HCT116 (cell line): ENCODE measurements at regions not wholly inside any gene's neighbourhood (a gene's known extent, or its start where the extent isn't known, plus 50 kb on each side); places are given as distances from the start of the nearest gene placed in this dataset.

Source experiments
- ATAC-seq: fragments of 200-7000 bp; cut with Tn5 transposase; 2 replicates; pipeline ENCODE4 v1.9.1; 2020; ENCODE audit warnings: mild to moderate bottlenecking, moderate library complexity
- BruUV-seq: library from RNA; stranded (reverse); fragments of 400-500 nt; replicated peaks from 2 replicates; lab custom pipeline; 2021; lab: Mats Ljungman, UMichigan
- CTCF ChIA-PET: fragments of 300-600 bp; sonication (Branson Sonifier 250); formaldehyde crosslinking; loops from one replicate; lab custom pipeline; 2021; ENCODE audit warnings: antibody characterized with exemption; lab: Charles Lee
- POLR2A ChIA-PET: fragments of 300-600, 350-600 bp; sonication (Branson Sonifier 250); formaldehyde crosslinking; loops from one replicate; lab custom pipeline; 2021; ENCODE audit warnings: antibody characterized with exemption; lab: Charles Lee
- RAD21 ChIA-PET, 2 experiments: fragments of 300-600 bp; sonication (Branson Sonifier 250); formaldehyde crosslinking; loops; one replicate each; lab custom pipeline; 2023; ENCODE audit warnings: low total read pairs in 2 of 2; ENCODE audit not compliant: uncharacterized antibody in 2 of 2, unreplicated experiment in 2 of 2, low non-redundant PET in 1 of 2; lab: Charles Lee
- DNase-seq: peaks from one replicate; pipeline ENCODE4 v3.0.0-alpha.2; 2010; ENCODE audit warnings: low read depth, low spot score
- H2AFZ ChIP-seq: fragments of 200-600 bp; shearing (Covaris generic), sonication (generic); 2 replicates; pipeline ENCODE4 v1.6.1; 2017; ENCODE audit warnings: low read depth, mixed run types, mixed read lengths, antibody characterized with exemption, low read length; ENCODE audit not compliant: poor library complexity, severe bottlenecking
- H3K27ac ChIP-seq: 2 replicates; pipeline ENCODE4 v1.5.1; 2012; ENCODE audit warnings: low read depth, low read length
- H3K27me3 ChIP-seq: fragments of 200-600 bp; sonication (generic); 2 replicates; pipeline ENCODE4 v1.6.1; 2016; ENCODE audit warnings: mixed run types, low read length, mixed read lengths; ENCODE audit not compliant: insufficient read depth
- H3K36me3 ChIP-seq, 2 experiments: fragments of 200-500 bp in 1 of 2; fragments of 200-600 bp in 1 of 2; sonication (Bioruptor generic) in 1 of 2; sonication (generic) in 1 of 2; 2 replicates each; pipeline versions ENCODE4 v1.5.1 to v1.6.1; 2014 to 2016; ENCODE audit warnings: low read length in 2 of 2, inconsistent platforms in 1 of 2, mixed read lengths in 1 of 2, mixed run types in 1 of 2; ENCODE audit not compliant: insufficient read depth in 2 of 2, control insufficient read depth in 1 of 2
- H3K4me1 ChIP-seq, 2 experiments: fragments of 200-600 bp in 1 of 2; sonication (generic) in 1 of 2; 2 replicates each; pipeline versions ENCODE4 v1.5.1 to v1.6.1; 2012 to 2017; ENCODE audit warnings: low read length in 2 of 2, inconsistent platforms in 1 of 2, mild to moderate bottlenecking in 1 of 2, mixed read lengths in 1 of 2, mixed run types in 1 of 2, moderate library complexity in 1 of 2; ENCODE audit not compliant: insufficient read depth in 2 of 2, control insufficient read depth in 1 of 2
- H3K4me2 ChIP-seq: fragments of 200-600 bp; sonication (generic); 2 replicates; pipeline ENCODE4 v1.6.1; 2017; ENCODE audit warnings: mixed run types, low read length, mixed read lengths
- H3K4me3 ChIP-seq, 2 experiments: fragments of 200-600 bp in 1 of 2; sonication (generic) in 1 of 2; replicated peaks in 1 of 2; 2 replicates each; pipeline ENCODE4 v1.5.1; 2011 to 2016; ENCODE audit warnings: low read length in 2 of 2, control low read depth in 1 of 2, low read depth in 1 of 2, mild to moderate bottlenecking in 1 of 2, mixed read lengths in 1 of 2, mixed run types in 1 of 2
- H3K79me2 ChIP-seq: fragments of 200-600 bp; sonication (generic); 2 replicates; pipeline ENCODE4 v1.6.1; 2017; ENCODE audit warnings: mild to moderate bottlenecking, mixed run types, low read length, moderate library complexity, mixed read lengths; ENCODE audit not compliant: insufficient read depth
- H3K9ac ChIP-seq: fragments of 200-600 bp; sonication (generic); 2 replicates; pipeline ENCODE4 v1.6.1; 2016; ENCODE audit warnings: low read length, mixed read lengths
- H3K9me2 ChIP-seq: fragments of 200-600 bp; sonication (generic), shearing (Covaris generic); 2 replicates; pipeline ENCODE4 v1.6.1; 2017; ENCODE audit warnings: mixed run types, mild to moderate bottlenecking, moderate library complexity; ENCODE audit not compliant: insufficient read depth
- H3K9me3 ChIP-seq, 2 experiments: fragments of 200-500 bp in 1 of 2; fragments of 200-600 bp in 1 of 2; sonication (Bioruptor generic) in 1 of 2; sonication (generic) in 1 of 2; 2 replicates each; pipeline ENCODE4 v1.6.1; 2014 to 2017; ENCODE audit warnings: low read length in 2 of 2, mixed read lengths in 2 of 2, inconsistent platforms in 1 of 2, low read depth in 1 of 2, mild to moderate bottlenecking in 1 of 2, mixed run types in 1 of 2, moderate library complexity in 1 of 2; ENCODE audit not compliant: control insufficient read depth in 1 of 2, insufficient read depth in 1 of 2
- H4K20me1 ChIP-seq: fragments of 200-600 bp; sonication (generic), shearing (Covaris generic); 2 replicates; pipeline ENCODE4 v1.6.1; 2017; ENCODE audit warnings: mixed run types, mild to moderate bottlenecking, moderate library complexity; ENCODE audit not compliant: insufficient read depth
- EGR1 ChIP-seq: IDR thresholded peaks from 2 replicates; pipeline ENCODE4 v1.6.1; 2012; ENCODE audit warnings: low read depth
- EZH2 ChIP-seq: fragments of 200-600 bp; sonication (generic); IDR thresholded peaks from 2 replicates; pipeline ENCODE4 v1.6.1; 2017; ENCODE audit warnings: antibody characterized with exemption, mixed run types
- FOSL1 ChIP-seq: IDR thresholded peaks from 2 replicates; pipeline ENCODE4 v1.6.1; 2012; ENCODE audit warnings: low read depth
- JUND ChIP-seq: IDR thresholded peaks from 2 replicates; pipeline ENCODE4 v1.6.1; 2012
- POLR2A ChIP-seq: IDR thresholded peaks from 2 replicates; pipeline ENCODE4 v1.7.0; 2011; ENCODE audit warnings: borderline replicate concordance; ENCODE audit not compliant: insufficient read depth, insufficient read length; ENCODE audit errors: extremely low read depth
- POLR2AphosphoS5 ChIP-seq: IDR thresholded peaks from 2 replicates; pipeline ENCODE4 v1.6.1; 2011; ENCODE audit warnings: mild to moderate bottlenecking, low read depth, low read length, moderate library complexity
- RAD21 ChIP-seq: IDR thresholded peaks from 2 replicates; pipeline ENCODE4 v1.6.1; 2012; ENCODE audit warnings: low read depth, mild to moderate bottlenecking
- SIN3A ChIP-seq: IDR thresholded peaks from 2 replicates; pipeline ENCODE4 v1.6.1; 2012; ENCODE audit warnings: low read depth
- SP1 ChIP-seq: IDR thresholded peaks from 2 replicates; pipeline ENCODE4 v1.6.1; 2012; ENCODE audit warnings: low read depth
- TCF7L2 ChIP-seq: IDR thresholded peaks from 2 replicates; pipeline ENCODE4 v1.7.0; 2011; ENCODE audit warnings: borderline replicate concordance, inconsistent platforms; ENCODE audit not compliant: insufficient read depth, insufficient read length; ENCODE audit errors: extremely low read depth
- YY1 ChIP-seq: IDR thresholded peaks from 2 replicates; pipeline ENCODE4 v1.6.1; 2011; ENCODE audit warnings: low read length, low read depth, moderate library complexity, mild to moderate bottlenecking; ENCODE audit not compliant: insufficient replicate concordance; ENCODE audit errors: extremely low read depth
- ZFX ChIP-seq: fragments of 450-650 bp; IDR thresholded peaks from 2 replicates; pipeline ENCODE4 v1.6.1; 2017
- ZNF274 ChIP-seq: fragments of 200-500 bp; sonication (Bioruptor generic); IDR thresholded peaks from 2 replicates; pipeline ENCODE4 v1.6.1; 2014; ENCODE audit warnings: mild to moderate bottlenecking, low read depth, low read length, inconsistent platforms
- intact Hi-C: fragments of 100-400 bp; cut with micrococcal nuclease; formaldehyde crosslinking; loops from 2 replicates; pipeline ENCODE4 v1.10.0; 2022
- TF ChIP-seq, protein P1 (sequence below): IDR thresholded peaks from 2 replicates; pipeline ENCODE4 v1.6.1; 2012
- TF ChIP-seq, protein P2 (sequence below): IDR thresholded peaks from 2 replicates; pipeline ENCODE4 v1.6.1; 2012
- TF ChIP-seq, protein P3 (sequence below), 3 experiments: fragments of 200-600 bp in 1 of 3; sonication (generic) in 1 of 3; IDR thresholded peaks in 2 of 3; conservative IDR thresholded peaks in 1 of 3; 2 replicates each; pipeline ENCODE4 v1.5.1; 2012 to 2017; ENCODE audit warnings: low read depth in 2 of 3, low read length in 2 of 3, antibody characterized with exemption in 1 of 3, borderline replicate concordance in 1 of 3, control low read depth in 1 of 3, mild to moderate bottlenecking in 1 of 3, mixed read lengths in 1 of 3, mixed run types in 1 of 3, moderate library complexity in 1 of 3; ENCODE audit not compliant: insufficient read depth in 1 of 3
- TF ChIP-seq, protein P4 (sequence below): IDR thresholded peaks from 2 replicates; pipeline ENCODE4 v1.6.1; 2011; ENCODE audit warnings: mild to moderate bottlenecking, low read length, moderate library complexity; ENCODE audit not compliant: insufficient replicate concordance; ENCODE audit errors: extremely low read depth

DNA sequence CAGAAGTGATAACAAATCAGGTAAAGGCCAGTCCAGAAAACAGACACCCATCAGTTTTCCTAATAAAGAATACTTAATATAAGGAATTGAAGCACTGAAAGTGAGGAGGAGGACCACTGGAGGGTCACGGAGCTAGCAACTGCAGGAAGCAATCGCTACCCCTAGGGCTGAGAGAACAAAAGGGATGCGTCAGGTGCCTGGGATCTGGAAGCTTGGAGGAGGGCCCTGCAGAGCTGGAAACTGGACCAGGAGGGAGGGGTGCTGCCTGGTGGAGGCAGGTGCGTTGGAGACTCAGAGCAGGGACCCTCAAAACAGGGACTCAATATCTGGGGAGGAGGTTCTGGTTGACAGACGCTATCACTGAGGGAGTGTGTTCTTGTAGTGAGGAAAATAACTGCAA, 308.1 kb upstream of the RASGRP1 start:
- no peaks in the 10 kb centered on the region for H3K36me3 ChIP-seq
- ChIA-PET POLR2A (no interaction called here), CTCF (interaction anchor here (0.8 kb wide), 1 partner anchor 56 kb away, joined by 3 read pairs; no protein-coding TSS in a partner anchor), RAD21 (no interaction called here)
- no peaks in the 10 kb centered on the region for H3K27me3 ChIP-seq
- intact Hi-C loops: no loop called here
- no peak overlapping the region for H3K9ac ChIP-seq
- no peak overlapping the region for H3K4me3 ChIP-seq
- BruUV-seq: no TSS peak
- H3K9me3 ChIP-seq: no peaks in the 10 kb centered on the region
- DNase-seq (no peak), ATAC-seq (no peak)
- TF ChIP-seq FOSL1 (no peak), ZFX (no peak), POLR2AphosphoS5 (no peak), ZNF274 (no peak)
- TF ChIP-seq, protein P1, sequence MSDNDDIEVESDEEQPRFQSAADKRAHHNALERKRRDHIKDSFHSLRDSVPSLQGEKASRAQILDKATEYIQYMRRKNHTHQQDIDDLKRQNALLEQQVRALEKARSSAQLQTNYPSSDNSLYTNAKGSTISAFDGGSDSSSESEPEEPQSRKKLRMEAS: no peak
- TF ChIP-seq, protein P2, sequence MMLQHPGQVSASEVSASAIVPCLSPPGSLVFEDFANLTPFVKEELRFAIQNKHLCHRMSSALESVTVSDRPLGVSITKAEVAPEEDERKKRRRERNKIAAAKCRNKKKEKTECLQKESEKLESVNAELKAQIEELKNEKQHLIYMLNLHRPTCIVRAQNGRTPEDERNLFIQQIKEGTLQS: no peak
- H3K27ac ChIP-seq: no peak overlapping the region
- H4K20me1 ChIP-seq: no peaks in the 10 kb centered on the region; the same call in 1 of the 2 replicates
- no peak overlapping the region for H3K4me2 ChIP-seq
- H2AFZ ChIP-seq: no peak overlapping the region
- no peaks in the 10 kb centered on the region for H3K79me2 ChIP-seq
- H3K9me2 ChIP-seq: no peaks in the 10 kb centered on the region
- H3K4me1 ChIP-seq: peaks cover 2 to 7% of the 10 kb centered on the region in 2 experiments; a peak in 2 of 4 replicates

DNA sequence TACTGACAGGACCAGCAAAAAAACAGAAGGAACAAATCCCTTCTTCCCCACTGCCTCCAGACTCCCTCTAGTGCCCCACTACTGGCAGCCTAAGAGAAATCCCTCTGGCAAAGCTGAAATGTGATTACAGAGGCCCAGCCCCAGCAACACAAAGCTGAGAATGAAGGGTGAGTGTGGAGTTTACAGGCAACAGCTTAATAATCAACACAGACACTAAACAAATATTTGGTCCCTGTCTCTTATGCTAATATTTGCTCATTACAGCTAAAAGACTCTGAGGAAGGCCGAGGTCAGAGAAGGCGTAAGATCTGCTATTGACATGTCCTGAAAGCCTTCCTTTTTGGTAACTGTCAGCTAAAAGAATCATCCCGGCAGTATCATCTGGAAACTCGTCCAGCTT, 308.5 kb upstream of the RASGRP1 start:
- no peaks in the 10 kb centered on the region for H3K9me2 ChIP-seq
- POLR2A ChIA-PET: no interaction called here
- no peaks in the 10 kb centered on the region for H3K27me3 ChIP-seq
- H3K9me3 ChIP-seq: no peaks in the 10 kb centered on the region
- H3K27ac ChIP-seq: no peak overlapping the region
- H3K4me1 ChIP-seq: peaks cover 2 to 7% of the 10 kb centered on the region in 2 experiments; a peak in 2 of 4 replicates
- no peak overlapping the region for H3K4me2 ChIP-seq
- ATAC-seq (no peak), DNase-seq (no peak)
- intact Hi-C loops: no loop called here
- H3K9ac ChIP-seq: no peak overlapping the region
- no peak overlapping the region for H2AFZ ChIP-seq
- RAD21 ChIA-PET: no interaction called here
- TF ChIP-seq, protein P3, sequence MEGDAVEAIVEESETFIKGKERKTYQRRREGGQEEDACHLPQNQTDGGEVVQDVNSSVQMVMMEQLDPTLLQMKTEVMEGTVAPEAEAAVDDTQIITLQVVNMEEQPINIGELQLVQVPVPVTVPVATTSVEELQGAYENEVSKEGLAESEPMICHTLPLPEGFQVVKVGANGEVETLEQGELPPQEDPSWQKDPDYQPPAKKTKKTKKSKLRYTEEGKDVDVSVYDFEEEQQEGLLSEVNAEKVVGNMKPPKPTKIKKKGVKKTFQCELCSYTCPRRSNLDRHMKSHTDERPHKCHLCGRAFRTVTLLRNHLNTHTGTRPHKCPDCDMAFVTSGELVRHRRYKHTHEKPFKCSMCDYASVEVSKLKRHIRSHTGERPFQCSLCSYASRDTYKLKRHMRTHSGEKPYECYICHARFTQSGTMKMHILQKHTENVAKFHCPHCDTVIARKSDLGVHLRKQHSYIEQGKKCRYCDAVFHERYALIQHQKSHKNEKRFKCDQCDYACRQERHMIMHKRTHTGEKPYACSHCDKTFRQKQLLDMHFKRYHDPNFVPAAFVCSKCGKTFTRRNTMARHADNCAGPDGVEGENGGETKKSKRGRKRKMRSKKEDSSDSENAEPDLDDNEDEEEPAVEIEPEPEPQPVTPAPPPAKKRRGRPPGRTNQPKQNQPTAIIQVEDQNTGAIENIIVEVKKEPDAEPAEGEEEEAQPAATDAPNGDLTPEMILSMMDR (IDR thresholded peaks at IDR 0.05 in 2 of 3, conservative IDR thresholded peaks at IDR 0.05 in 1 of 3; ENCODE audit: borderline replicate concordance in 1 of 3, insufficient read depth in 1 of 3, low read depth in 2 of 3, low read length in 2 of 3): no peak
- TF ChIP-seq POLR2A (no peak), EZH2 (no peak), RAD21 (no peak), SP1 (no peak), JUND (no peak), EGR1 (no peak), TCF7L2 (no peak), YY1 (no peak), POLR2AphosphoS5 (no peak), SIN3A (no peak)
- TF ChIP-seq, protein P4, sequence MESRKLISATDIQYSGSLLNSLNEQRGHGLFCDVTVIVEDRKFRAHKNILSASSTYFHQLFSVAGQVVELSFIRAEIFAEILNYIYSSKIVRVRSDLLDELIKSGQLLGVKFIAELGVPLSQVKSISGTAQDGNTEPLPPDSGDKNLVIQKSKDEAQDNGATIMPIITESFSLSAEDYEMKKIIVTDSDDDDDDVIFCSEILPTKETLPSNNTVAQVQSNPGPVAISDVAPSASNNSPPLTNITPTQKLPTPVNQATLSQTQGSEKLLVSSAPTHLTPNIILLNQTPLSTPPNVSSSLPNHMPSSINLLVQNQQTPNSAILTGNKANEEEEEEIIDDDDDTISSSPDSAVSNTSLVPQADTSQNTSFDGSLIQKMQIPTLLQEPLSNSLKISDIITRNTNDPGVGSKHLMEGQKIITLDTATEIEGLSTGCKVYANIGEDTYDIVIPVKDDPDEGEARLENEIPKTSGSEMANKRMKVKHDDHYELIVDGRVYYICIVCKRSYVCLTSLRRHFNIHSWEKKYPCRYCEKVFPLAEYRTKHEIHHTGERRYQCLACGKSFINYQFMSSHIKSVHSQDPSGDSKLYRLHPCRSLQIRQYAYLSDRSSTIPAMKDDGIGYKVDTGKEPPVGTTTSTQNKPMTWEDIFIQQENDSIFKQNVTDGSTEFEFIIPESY: no peak
- H3K4me3 ChIP-seq: no peak overlapping the region
- no peaks in the 10 kb centered on the region for H3K36me3 ChIP-seq
- CTCF ChIA-PET: interaction anchor here (0.8 kb wide), 1 partner anchor 57 kb away, joined by 3 read pairs; no protein-coding TSS in a partner anchor
- no peaks in the 10 kb centered on the region; the same call in 1 of the 2 replicates for H4K20me1 ChIP-seq
- BruUV-seq: no TSS peak
- no peaks in the 10 kb centered on the region for H3K79me2 ChIP-seq
